ENCODE measurements at regions not wholly inside any gene's neighbourhood (a gene's known extent, or its start where the extent isn't known, plus 50 kb on each side); places are given as distances from the start of the nearest gene placed in this dataset.
"Not testable (repeated sequence)": the region's sequence is repeated elsewhere in the genome, so short reads cannot be mapped to it uniquely, and the experiment has no call there.

- 93% methylated on average over 20 of the region's 30 CpGs for WGBS
- no peaks in the 10 kb centered on the region for H3K9me3 ChIP-seq
- no peaks in the 10 kb centered on the region for H3K27me3 ChIP-seq (replicated peaks; ENCODE audit: insufficient read depth)
- H3K4me1 ChIP-seq (replicated peaks): no peaks in the 10 kb centered on the region
- no peak for DNase-seq (ENCODE audit: low spot score)
- intact Hi-C loops (cut with DNase I): no loop called here
- TF ChIP-seq POLR2AphosphoS5 (IDR thresholded peaks at IDR 0.05): no peak
- no peak for TF ChIP-seq POLR2A (IDR thresholded peaks at IDR 0.05)
- TF ChIP-seq, protein P1, sequence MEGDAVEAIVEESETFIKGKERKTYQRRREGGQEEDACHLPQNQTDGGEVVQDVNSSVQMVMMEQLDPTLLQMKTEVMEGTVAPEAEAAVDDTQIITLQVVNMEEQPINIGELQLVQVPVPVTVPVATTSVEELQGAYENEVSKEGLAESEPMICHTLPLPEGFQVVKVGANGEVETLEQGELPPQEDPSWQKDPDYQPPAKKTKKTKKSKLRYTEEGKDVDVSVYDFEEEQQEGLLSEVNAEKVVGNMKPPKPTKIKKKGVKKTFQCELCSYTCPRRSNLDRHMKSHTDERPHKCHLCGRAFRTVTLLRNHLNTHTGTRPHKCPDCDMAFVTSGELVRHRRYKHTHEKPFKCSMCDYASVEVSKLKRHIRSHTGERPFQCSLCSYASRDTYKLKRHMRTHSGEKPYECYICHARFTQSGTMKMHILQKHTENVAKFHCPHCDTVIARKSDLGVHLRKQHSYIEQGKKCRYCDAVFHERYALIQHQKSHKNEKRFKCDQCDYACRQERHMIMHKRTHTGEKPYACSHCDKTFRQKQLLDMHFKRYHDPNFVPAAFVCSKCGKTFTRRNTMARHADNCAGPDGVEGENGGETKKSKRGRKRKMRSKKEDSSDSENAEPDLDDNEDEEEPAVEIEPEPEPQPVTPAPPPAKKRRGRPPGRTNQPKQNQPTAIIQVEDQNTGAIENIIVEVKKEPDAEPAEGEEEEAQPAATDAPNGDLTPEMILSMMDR (IDR thresholded peaks at IDR 0.05): no peak
- no peak overlapping the region for H3K4me3 ChIP-seq
- no peak overlapping the region for H3K27ac ChIP-seq
- no peaks in the 10 kb centered on the region for H3K36me3 ChIP-seq
Observed at GRCh38 chr13:80705371-80706163, 364.6 kb upstream of the SPRY2 start.

GRCh38 chr13:80704369-80704768, 363.4 kb upstream of the SPRY2 start:
- H3K4me1 ChIP-seq (replicated peaks): no peaks in the 10 kb centered on the region
- no peak overlapping the region for H3K27ac ChIP-seq
- no peaks in the 10 kb centered on the region for H3K27me3 ChIP-seq (replicated peaks; ENCODE audit: insufficient read depth)
- 99% methylated on average over 10 of the region's 20 CpGs for WGBS
- no peak overlapping the region for H3K4me3 ChIP-seq
- TF ChIP-seq POLR2AphosphoS5 (IDR thresholded peaks at IDR 0.05) (no peak), POLR2A (IDR thresholded peaks at IDR 0.05) (no peak)
- TF ChIP-seq, protein P1 (IDR thresholded peaks at IDR 0.05): no peak
- no peaks in the 10 kb centered on the region for H3K36me3 ChIP-seq
- intact Hi-C loops (cut with DNase I): no loop called here
- no peaks in the 10 kb centered on the region for H3K9me3 ChIP-seq
- DNase-seq (ENCODE audit: low spot score): no peak

DNA sequence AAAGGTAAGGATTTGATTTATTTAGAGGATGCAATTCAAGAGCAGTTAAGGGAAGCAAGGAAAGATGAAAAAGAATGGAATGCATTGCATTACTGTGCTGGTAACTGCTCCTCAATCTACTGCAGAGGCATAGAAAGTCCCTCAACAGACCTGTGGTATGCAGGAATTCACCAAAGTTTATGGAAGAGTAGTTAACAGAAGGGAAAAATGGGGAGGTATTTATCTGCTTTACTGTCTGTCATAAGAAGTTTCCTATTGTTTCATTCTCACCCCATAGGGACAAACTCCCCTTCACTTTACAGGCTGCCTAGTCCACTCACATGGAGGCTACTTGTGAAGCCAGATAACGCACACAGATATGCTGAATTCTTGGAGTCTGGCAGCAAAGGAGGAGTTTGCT, 354.9 kb upstream of the SPRY2 start:
- WGBS: 81% methylated on average over 1 of the region's 1 CpG
- Histone ChIP-seq H3K27ac (no peak overlapping the region), H3K9me3 (no peaks in the 10 kb centered on the region), H3K4me3 (no peak overlapping the region), H3K36me3 (no peaks in the 10 kb centered on the region), H3K4me1 (replicated peaks) (no peaks in the 10 kb centered on the region), H3K27me3 (replicated peaks; ENCODE audit: insufficient read depth) (no peaks in the 10 kb centered on the region)
- TF ChIP-seq POLR2A (IDR thresholded peaks at IDR 0.05): no peak
- TF ChIP-seq POLR2AphosphoS5 (IDR thresholded peaks at IDR 0.05): no peak
- TF ChIP-seq, protein P1 (IDR thresholded peaks at IDR 0.05): no peak
- intact Hi-C loops (cut with DNase I): no loop called here
- DNase-seq (ENCODE audit: low spot score): no peak

- 84% methylated on average over 2 of the region's 2 CpGs for WGBS
Observed at GRCh38 chr13:80691814-80692213, 350.9 kb upstream of the SPRY2 start.

GRCh38 chr13:80690208-80690607, 349.3 kb upstream of the SPRY2 start:
- no peak overlapping the region for H3K4me3 ChIP-seq
- H3K27ac ChIP-seq: no peak overlapping the region
- intact Hi-C loops (cut with DNase I): no loop called here
- no peaks in the 10 kb centered on the region for H3K27me3 ChIP-seq (replicated peaks; ENCODE audit: insufficient read depth)
- TF ChIP-seq POLR2A (IDR thresholded peaks at IDR 0.05) (no peak), POLR2AphosphoS5 (IDR thresholded peaks at IDR 0.05) (no peak)
- TF ChIP-seq, protein P1 (IDR thresholded peaks at IDR 0.05): no peak
- no peaks in the 10 kb centered on the region for H3K36me3 ChIP-seq
- no peak for DNase-seq (ENCODE audit: low spot score)
- no peaks in the 10 kb centered on the region for H3K4me1 ChIP-seq (replicated peaks)
- 87% methylated on average over 3 of the region's 3 CpGs for WGBS
- no peaks in the 10 kb centered on the region for H3K9me3 ChIP-seq

More at GRCh38 chr13:80691814-80692213, 350.9 kb upstream of the SPRY2 start:
- H3K36me3 ChIP-seq; H3K4me1 ChIP-seq (replicated peaks); H3K4me3 ChIP-seq; DNase-seq (ENCODE audit: low spot score); H3K27ac ChIP-seq; H3K27me3 ChIP-seq (replicated peaks; ENCODE audit: insufficient read depth); H3K9me3 ChIP-seq; intact Hi-C loops (cut with DNase I): not testable (repeated sequence)
